HG02678 (cell line): ENCODE measurements at regions not wholly inside any gene's neighbourhood (a gene's known extent, or its start where the extent isn't known, plus 50 kb on each side); places are given as distances from the start of the nearest gene placed in this dataset.
"Not testable (repeated sequence)": the region's sequence is repeated elsewhere in the genome, so short reads cannot be mapped to it uniquely, and the experiment has no call there.

Experiments used
- ATAC-seq: cut with Tn5 transposase; IDR thresholded peaks from one replicate; pipeline ENCODE4 v1.9.1; 2021; ENCODE audit warnings: mild to moderate bottlenecking, moderate library complexity; ENCODE audit not compliant: unreplicated experiment

GRCh38 chr6:141403103-141403502, 729.6 kb upstream of the GJE1 start:
- ATAC-seq: no peak

GRCh38 chr6:141402489-141402888, 730.2 kb upstream of the GJE1 start:
- no peak for ATAC-seq

- ATAC-seq: no peak
Observed at GRCh38 chr6:141401851-141402250, 730.9 kb upstream of the GJE1 start.

GRCh38 chr6:141401168-141401567, 731.6 kb upstream of the GJE1 start:
- no peak for ATAC-seq

GRCh38 chr6:141398949-141399348, 733.8 kb upstream of the GJE1 start:
- ATAC-seq: no peak

GRCh38 chr6:141395443-141396008, 737.2 kb upstream of the GJE1 start:
- ATAC-seq: no peak

GRCh38 chr6:141394565-141395051, 738.1 kb upstream of the GJE1 start:
- no peak for ATAC-seq

- ATAC-seq: no peak
Observed at GRCh38 chr6:141394125-141394536, 738.6 kb upstream of the GJE1 start.

- ATAC-seq: no peak
Observed at GRCh38 chr6:141393405-141394124, 739.2 kb upstream of the GJE1 start.

GRCh38 chr6:141391135-141391534, 741.6 kb upstream of the GJE1 start:
- ATAC-seq: not testable (repeated sequence)

GRCh38 chr6:141388666-141389065, 744.1 kb upstream of the GJE1 start:
- ATAC-seq: no peak

GRCh38 chr6:141370438-141370837, 762.3 kb upstream of the GJE1 start:
- no peak for ATAC-seq

- ATAC-seq: not testable (repeated sequence)
Observed at GRCh38 chr6:141366796-141367195, 765.9 kb upstream of the GJE1 start.

GRCh38 chr6:141364694-141365093, 768.0 kb upstream of the GJE1 start:
- no peak for ATAC-seq

GRCh38 chr6:141364232-141364631, 768.5 kb upstream of the GJE1 start:
- ATAC-seq: no peak

GRCh38 chr6:141361559-141361958, 771.2 kb upstream of the GJE1 start:
- ATAC-seq: no peak

GRCh38 chr6:141359953-141360352, 772.8 kb upstream of the GJE1 start:
- no peak for ATAC-seq

- ATAC-seq: no peak
Observed at GRCh38 chr6:141354191-141354955, 778.4 kb upstream of the GJE1 start.

GRCh38 chr6:141351721-141352120, 781.0 kb upstream of the GJE1 start:
- ATAC-seq: no peak

GRCh38 chr6:141349710-141350109, 783.0 kb upstream of the GJE1 start:
- ATAC-seq: no peak

- no peak for ATAC-seq
Observed at GRCh38 chr6:141347906-141348492, 784.7 kb upstream of the GJE1 start.
